Osteoblast (primary cell): ENCODE measurements at regions not wholly inside any gene's neighbourhood (a gene's known extent, or its start where the extent isn't known, plus 50 kb on each side); places are given as distances from the start of the nearest gene placed in this dataset.

Source experiments
- DNase-seq: peaks from one replicate; pipeline ENCODE4 v3.0.0; 2011; ENCODE audit warnings: low spot score, mixed read lengths; ENCODE audit not compliant: insufficient read length; ENCODE audit errors: missing footprints
- H2AFZ ChIP-seq: 2 replicates; pipeline ENCODE4 v1.6.0; 2011; ENCODE audit warnings: mild to moderate bottlenecking, low read length
- H3K27ac ChIP-seq: 2 replicates; pipeline ENCODE4 v1.5.1; 2011; ENCODE audit warnings: mild to moderate bottlenecking, low read depth, low read length, moderate library complexity
- H3K27me3 ChIP-seq: 2 replicates; pipeline ENCODE4 v1.6.0; 2012; ENCODE audit warnings: mild to moderate bottlenecking, control low read depth, inconsistent platforms, low read length, moderate library complexity; ENCODE audit not compliant: insufficient read depth
- H3K36me3 ChIP-seq: 2 replicates; pipeline ENCODE4 v1.5.1; 2011; ENCODE audit warnings: mild to moderate bottlenecking, low read length, control low read depth, moderate library complexity; ENCODE audit not compliant: insufficient read depth
- H3K4me1 ChIP-seq: 2 replicates; pipeline ENCODE4 v1.5.1; 2011; ENCODE audit warnings: mild to moderate bottlenecking, low read length, control low read depth, moderate library complexity; ENCODE audit not compliant: insufficient read depth
- H3K4me2 ChIP-seq: 2 replicates; pipeline ENCODE4 v1.6.0; 2011; ENCODE audit warnings: mild to moderate bottlenecking, low read length; ENCODE audit not compliant: insufficient read depth
- H3K4me3 ChIP-seq: fragments of 200-600 bp; sonication (generic); 3 replicates; pipeline ENCODE4 v1.5.1; 2012; ENCODE audit warnings: mild to moderate bottlenecking, low read length, inconsistent platforms; ENCODE audit not compliant: insufficient read depth
- H3K79me2 ChIP-seq: 2 replicates; pipeline ENCODE4 v1.6.0; 2012; ENCODE audit warnings: mild to moderate bottlenecking, low read length, control low read depth, inconsistent platforms; ENCODE audit not compliant: insufficient read depth
- H3K9me3 ChIP-seq: 2 replicates; pipeline ENCODE4 v1.5.1; 2011; ENCODE audit warnings: low read depth, low read length, control low read depth
- H4K20me1 ChIP-seq: 2 replicates; pipeline ENCODE4 v1.6.0; 2012; ENCODE audit warnings: mild to moderate bottlenecking, low read length, control low read depth; ENCODE audit not compliant: insufficient read depth
- CTCF ChIP-seq: IDR thresholded peaks from 2 replicates; pipeline ENCODE4 v1.5.1; 2011; ENCODE audit warnings: mild to moderate bottlenecking, low read depth, low read length, moderate library complexity; ENCODE audit errors: extremely low read depth

GRCh38 chr5:67416986-67417385 lies 220.4 kb upstream of the CD180 start:
- Histone ChIP-seq H3K27ac (no peak overlapping the region), H2AFZ (no peak overlapping the region), H3K27me3 (no peaks in the 10 kb centered on the region), H3K4me2 (no peak overlapping the region), H4K20me1 (no peaks in the 10 kb centered on the region), H3K36me3 (no peaks in the 10 kb centered on the region), H3K4me1 (no peaks in the 10 kb centered on the region), H3K4me3 (no peak overlapping the region), H3K79me2 (no peaks in the 10 kb centered on the region), H3K9me3 (no peaks in the 10 kb centered on the region)
- no peak for DNase-seq
- no peak for TF ChIP-seq CTCF

GRCh38 chr5:67416133-67416937 lies 219.7 kb upstream of the CD180 start:
- Histone ChIP-seq H3K27ac (no peak overlapping the region), H3K27me3 (no peaks in the 10 kb centered on the region), H3K36me3 (no peaks in the 10 kb centered on the region), H3K4me2 (no peak overlapping the region), H4K20me1 (no peaks in the 10 kb centered on the region), H3K4me1 (no peaks in the 10 kb centered on the region), H3K9me3 (no peaks in the 10 kb centered on the region), H3K4me3 (no peak overlapping the region), H2AFZ (no peak overlapping the region), H3K79me2 (no peaks in the 10 kb centered on the region)
- TF ChIP-seq CTCF = no peak
- no peak for DNase-seq

GRCh38 chr5:67414712-67415111 lies 218.1 kb upstream of the CD180 start:
- Histone ChIP-seq H3K9me3 (no peaks in the 10 kb centered on the region), H3K4me2 (no peak overlapping the region), H3K27me3 (no peaks in the 10 kb centered on the region), H3K27ac (no peak overlapping the region), H3K4me1 (no peaks in the 10 kb centered on the region), H3K36me3 (no peaks in the 10 kb centered on the region), H3K4me3 (no peak overlapping the region), H3K79me2 (no peaks in the 10 kb centered on the region), H4K20me1 (no peaks in the 10 kb centered on the region), H2AFZ (no peak overlapping the region)
- no peak for TF ChIP-seq CTCF
- DNase-seq = peak; percentile 35

- no peaks in the 10 kb centered on the region for H4K20me1 ChIP-seq
- no peak overlapping the region for H3K4me3 ChIP-seq
- no peak overlapping the region for H2AFZ ChIP-seq
- no peaks in the 10 kb centered on the region for H3K36me3 ChIP-seq
- DNase-seq = no peak
- H3K27ac ChIP-seq = no peak overlapping the region
- TF ChIP-seq CTCF = no peak
- no peak overlapping the region for H3K4me2 ChIP-seq
- no peaks in the 10 kb centered on the region for H3K9me3 ChIP-seq
- no peaks in the 10 kb centered on the region for H3K79me2 ChIP-seq
- no peaks in the 10 kb centered on the region for H3K4me1 ChIP-seq
- no peaks in the 10 kb centered on the region for H3K27me3 ChIP-seq
Measured at GRCh38 chr5:67413721-67414120, 217.1 kb upstream of the CD180 start.
